Activated T-helper 1 cell treated with anti-CD3 and anti-CD28 coated beads, Interleukin-12 subunit alpha, Interleukin-12 subunit beta, Interleukin-2, Interleukin-4 antibody, amounts not matched to agents 30 ng/mL and 10 ng/mL and 1 ng/mL, durations not matched to agents 14 hours and 24 hours and 36 hours (primary cell): ENCODE measurements at regions not wholly inside any gene's neighbourhood (a gene's known extent, or its start where the extent isn't known, plus 50 kb on each side); places are given as distances from the start of the nearest gene placed in this dataset.

Source experiments
- DNase-seq: peaks from one replicate; pipeline ENCODE4 v3.0.0; 2021; ENCODE audit warnings: low spot score
- H3K27ac Mint-ChIP-seq: one replicate; pipeline ENCODE4 v1.8.0; 2021; ENCODE audit warnings: mild to moderate bottlenecking, mixed read lengths
- H3K27me3 Mint-ChIP-seq: one replicate; pipeline ENCODE4 v1.8.0; 2022; ENCODE audit warnings: mild to moderate bottlenecking, moderate library complexity, mixed read lengths; ENCODE audit not compliant: insufficient read depth
- H3K36me3 Mint-ChIP-seq: one replicate; pipeline ENCODE4 v1.8.0; 2021; ENCODE audit warnings: low read depth, mixed read lengths
- H3K4me1 Mint-ChIP-seq: one replicate; pipeline ENCODE4 v1.8.0; 2021; ENCODE audit warnings: low read depth, mixed read lengths
- H3K4me3 Mint-ChIP-seq: one replicate; pipeline ENCODE4 v1.8.0; 2021; ENCODE audit warnings: mild to moderate bottlenecking, moderate library complexity, mixed read lengths
- H3K9me3 Mint-ChIP-seq: one replicate; pipeline ENCODE4 v1.8.0; 2021; ENCODE audit warnings: mixed read lengths
- intact Hi-C: fragments of 100-400 bp; cut with micrococcal nuclease; formaldehyde crosslinking; loops from one replicate; pipeline ENCODE4 v1.15.1; 2024

DNA sequence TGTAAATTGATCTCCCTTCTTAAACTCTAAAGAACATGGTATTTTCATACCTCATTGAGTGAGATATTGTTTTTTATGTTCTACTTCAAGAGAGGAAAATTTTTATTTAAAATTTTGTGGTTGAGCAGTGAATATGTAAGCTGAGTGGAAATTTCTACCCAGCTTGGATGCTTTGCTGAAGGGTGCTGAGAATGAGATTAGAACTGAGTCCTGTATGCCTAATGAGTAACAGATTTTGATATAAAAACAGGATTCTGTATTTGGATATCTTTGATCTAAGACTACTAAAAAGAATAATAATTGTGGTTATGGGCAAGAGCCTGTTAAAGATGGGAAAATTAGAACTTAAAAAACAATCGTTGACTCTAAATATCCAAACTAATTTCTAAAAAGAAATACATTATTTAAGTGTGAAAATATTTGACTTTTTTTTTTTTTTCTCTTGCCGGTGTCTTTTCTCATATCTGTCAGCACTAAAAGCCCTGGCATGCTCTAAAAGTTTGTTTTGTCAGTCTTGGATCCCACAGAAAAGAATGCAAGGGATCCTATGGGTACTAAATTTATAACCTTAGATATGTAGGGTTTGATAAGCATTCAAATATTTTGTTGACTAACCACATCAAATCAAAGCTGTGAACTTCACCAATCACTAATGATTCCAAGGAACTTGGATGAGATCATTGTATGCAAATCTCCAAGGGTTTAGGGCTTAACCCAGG lies 652.3 kb downstream of the PTPRC start:
- intact Hi-C loops, result no loop called here
- no peaks in the 10 kb centered on the region for H3K9me3 Mint-ChIP-seq
- no peaks in the 10 kb centered on the region for H3K4me1 Mint-ChIP-seq
- H3K36me3 Mint-ChIP-seq, result no peaks in the 10 kb centered on the region
- no peak for DNase-seq
- no peak overlapping the region for H3K4me3 Mint-ChIP-seq
- peaks cover 19% of the 10 kb centered on the region for H3K27me3 Mint-ChIP-seq
- H3K27ac Mint-ChIP-seq, result no peak overlapping the region

DNA sequence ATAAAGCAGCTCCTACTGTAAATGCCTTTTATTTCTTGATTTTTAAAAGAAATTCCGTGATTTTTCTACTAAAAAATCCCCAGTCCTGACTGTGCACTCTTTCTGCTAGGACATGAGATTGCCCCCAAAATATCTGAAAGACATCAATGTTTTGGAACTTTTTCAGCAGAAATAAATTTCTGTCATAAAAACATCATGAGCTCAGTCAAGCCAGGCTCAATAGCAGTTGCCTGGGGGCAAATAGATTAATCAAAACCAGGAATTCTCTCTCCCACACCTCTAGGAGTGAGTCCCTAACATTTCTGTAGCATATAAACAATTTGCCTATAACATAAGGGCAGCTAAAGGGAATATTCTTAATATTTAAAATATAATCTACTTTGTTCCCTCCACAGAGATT lies 654.1 kb downstream of the PTPRC start:
- H3K27ac Mint-ChIP-seq, result no peak overlapping the region
- intact Hi-C loops, result no loop called here
- DNase-seq, result no peak
- H3K4me1 Mint-ChIP-seq, result no peaks in the 10 kb centered on the region
- no peaks in the 10 kb centered on the region for H3K36me3 Mint-ChIP-seq
- H3K27me3 Mint-ChIP-seq, result peaks cover 19% of the 10 kb centered on the region
- H3K9me3 Mint-ChIP-seq, result no peaks in the 10 kb centered on the region
- no peak overlapping the region for H3K4me3 Mint-ChIP-seq

DNA sequence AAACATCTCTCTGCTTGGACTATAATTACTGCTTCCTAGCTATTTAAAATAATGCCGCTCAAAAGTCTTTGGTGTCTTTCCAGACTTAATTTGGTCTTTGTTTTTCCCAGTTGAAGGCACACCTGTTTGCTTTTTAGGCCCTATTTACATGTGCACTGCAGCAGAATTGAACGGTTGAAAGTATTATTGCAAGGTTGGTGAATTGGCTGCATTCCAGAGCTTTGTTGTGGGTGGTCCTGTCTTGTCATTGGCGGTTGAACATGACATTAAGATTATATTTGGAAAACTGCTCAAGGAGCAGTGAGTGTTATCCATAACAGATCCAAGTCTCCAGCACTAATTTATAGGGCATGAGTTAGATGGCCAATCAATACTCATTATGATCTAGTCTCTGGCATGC lies 656.3 kb downstream of the PTPRC start:
- no peak for DNase-seq
- no peaks in the 10 kb centered on the region for H3K36me3 Mint-ChIP-seq
- peaks cover 17% of the 10 kb centered on the region for H3K27me3 Mint-ChIP-seq
- H3K4me3 Mint-ChIP-seq, result no peak overlapping the region
- H3K9me3 Mint-ChIP-seq, result no peaks in the 10 kb centered on the region
- intact Hi-C loops, result no loop called here
- H3K4me1 Mint-ChIP-seq, result no peaks in the 10 kb centered on the region
- H3K27ac Mint-ChIP-seq, result no peak overlapping the region

DNA sequence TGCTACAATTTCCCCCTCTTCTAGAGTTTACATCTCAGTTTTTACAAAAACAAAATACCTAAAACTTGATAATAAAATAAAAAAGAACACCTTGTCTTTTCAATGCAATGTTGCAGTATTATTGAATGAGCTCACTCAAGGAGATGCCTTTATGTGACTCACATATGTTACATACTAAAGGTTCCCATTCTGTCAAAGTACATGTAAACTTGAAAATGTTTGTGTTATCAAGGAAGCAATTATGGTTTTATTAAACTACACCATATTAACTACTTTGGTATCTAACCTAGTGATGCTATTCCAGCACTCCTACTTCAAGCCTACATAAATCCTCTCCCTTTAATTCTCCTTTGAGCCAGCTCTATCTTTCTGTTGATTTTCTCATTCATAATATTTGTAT lies 658.3 kb downstream of the PTPRC start:
- H3K36me3 Mint-ChIP-seq, result no peaks in the 10 kb centered on the region
- DNase-seq, result no peak
- no peaks in the 10 kb centered on the region for H3K9me3 Mint-ChIP-seq
- intact Hi-C loops, result no loop called here
- no peaks in the 10 kb centered on the region for H3K4me1 Mint-ChIP-seq
- H3K27me3 Mint-ChIP-seq, result peaks cover 9% of the 10 kb centered on the region
- H3K27ac Mint-ChIP-seq, result no peak overlapping the region
- no peak overlapping the region for H3K4me3 Mint-ChIP-seq

DNA sequence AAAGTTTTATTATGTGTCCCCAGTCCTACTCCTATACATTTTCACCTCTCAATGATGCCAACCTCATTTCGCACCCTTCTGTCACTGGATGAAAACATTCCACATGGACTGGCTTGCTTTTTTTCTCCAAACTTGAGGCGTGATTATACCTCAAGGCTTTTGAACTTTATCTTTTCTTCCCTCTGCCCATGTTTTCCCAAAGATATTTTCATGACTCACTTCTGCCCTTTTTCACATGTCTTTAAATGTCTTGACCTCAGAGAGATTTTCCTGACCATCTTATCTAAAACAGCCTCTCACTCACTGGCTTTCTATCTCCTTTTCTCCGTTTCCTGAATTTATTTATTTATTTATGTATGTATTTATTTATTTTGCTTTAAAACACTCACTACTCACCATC lies 659.0 kb downstream of the PTPRC start:
- no peak for DNase-seq
- intact Hi-C loops, result no loop called here
- Mint-ChIP-seq H3K27ac (no peak overlapping the region), H3K4me3 (no peak overlapping the region), H3K36me3 (no peaks in the 10 kb centered on the region), H3K27me3 (peaks cover 9% of the 10 kb centered on the region), H3K4me1 (no peaks in the 10 kb centered on the region), H3K9me3 (no peaks in the 10 kb centered on the region)

DNA sequence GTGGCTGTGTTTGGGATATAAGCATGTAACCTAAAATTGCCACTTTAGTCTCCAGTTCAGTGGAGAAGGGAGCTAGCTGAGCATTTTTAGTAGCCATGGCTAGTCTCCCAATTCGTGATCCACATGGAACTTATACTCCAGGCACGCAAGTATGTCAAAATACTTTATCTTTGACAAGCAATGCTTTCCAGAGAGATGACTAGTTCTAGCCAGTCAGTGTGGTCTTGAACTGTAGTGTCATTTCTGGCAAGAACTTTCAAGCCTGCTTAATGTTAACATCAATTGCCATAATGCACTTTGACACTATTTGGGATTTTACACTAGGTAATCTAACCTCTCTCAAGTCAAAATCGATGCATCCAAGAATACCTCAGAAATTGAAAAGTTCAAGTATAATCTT lies 660.0 kb downstream of the PTPRC start:
- intact Hi-C loops, result no loop called here
- Mint-ChIP-seq H3K4me3 (no peak overlapping the region), H3K27me3 (peaks cover 12% of the 10 kb centered on the region)

DNA sequence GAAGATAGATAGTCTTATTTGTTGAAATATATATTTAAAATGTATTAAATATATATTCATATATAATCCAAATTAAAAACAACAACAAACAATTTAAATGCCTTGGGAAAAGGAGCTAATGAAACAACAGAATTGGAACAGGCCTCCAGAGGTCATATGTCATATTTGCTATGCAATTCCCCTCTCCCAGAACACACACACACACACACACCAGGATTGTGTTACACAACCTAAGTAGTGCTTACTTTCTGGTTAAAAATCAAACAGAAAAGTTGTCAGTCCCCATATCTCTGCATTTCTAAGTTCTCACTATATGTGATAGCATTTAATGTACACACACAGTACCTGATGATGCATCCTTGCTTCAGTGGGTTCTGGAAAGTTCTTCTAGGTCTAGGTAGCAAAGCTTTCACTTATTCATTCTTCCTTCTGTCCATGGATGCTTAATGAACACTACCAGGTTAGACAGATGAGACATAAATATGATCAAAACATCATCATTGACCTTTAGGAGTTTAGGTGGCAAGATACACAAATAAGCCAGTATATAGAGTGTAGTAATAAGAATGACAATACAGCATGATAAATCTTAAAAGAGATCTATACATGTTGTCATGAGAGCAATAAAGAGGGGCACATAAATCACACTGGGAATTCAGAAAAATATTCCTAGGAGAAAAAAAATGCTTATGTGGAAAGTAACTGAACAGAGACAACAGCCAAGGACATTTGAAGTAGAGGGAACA lies 662.8 kb downstream of the PTPRC start:
- Mint-ChIP-seq H3K27ac (no peak overlapping the region), H3K9me3 (no peaks in the 10 kb centered on the region), H3K27me3 (peaks cover 17% of the 10 kb centered on the region), H3K4me1 (no peaks in the 10 kb centered on the region), H3K36me3 (peaks cover 3% of the 10 kb centered on the region), H3K4me3 (no peak overlapping the region)
- no peak for DNase-seq
- intact Hi-C loops, result no loop called here

More for the DNA sequence above, 660.0 kb downstream of the PTPRC start:
- Mint-ChIP-seq H3K36me3 (peaks cover 1% of the 10 kb centered on the region), H3K4me1 (no peaks in the 10 kb centered on the region), H3K27ac (no peak overlapping the region), H3K9me3 (no peaks in the 10 kb centered on the region)
- DNase-seq, result no peak

DNA sequence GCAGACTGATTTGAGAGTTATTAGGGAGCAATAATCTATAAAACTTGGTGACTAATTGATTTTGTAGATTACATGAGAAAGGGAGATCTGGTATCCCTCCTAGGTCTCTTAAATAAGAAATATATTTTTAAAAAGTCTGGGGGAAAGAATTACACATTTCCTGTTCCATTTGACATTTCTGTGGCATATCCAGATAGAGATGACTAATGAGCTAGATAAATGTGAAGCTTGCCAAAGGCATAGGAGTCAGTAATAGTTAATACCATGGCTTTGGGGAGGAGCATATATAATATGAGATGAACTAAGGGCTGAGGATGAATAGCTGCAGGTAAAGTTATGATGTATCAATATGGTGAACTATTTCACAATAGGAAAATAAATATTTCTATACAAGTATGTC lies 663.7 kb downstream of the PTPRC start:
- Mint-ChIP-seq H3K4me1 (no peaks in the 10 kb centered on the region), H3K27me3 (peaks cover 20% of the 10 kb centered on the region), H3K9me3 (no peaks in the 10 kb centered on the region), H3K36me3 (peaks cover 3% of the 10 kb centered on the region), H3K27ac (no peak overlapping the region), H3K4me3 (no peak overlapping the region)
- no peak for DNase-seq
- intact Hi-C loops, result no loop called here

DNA sequence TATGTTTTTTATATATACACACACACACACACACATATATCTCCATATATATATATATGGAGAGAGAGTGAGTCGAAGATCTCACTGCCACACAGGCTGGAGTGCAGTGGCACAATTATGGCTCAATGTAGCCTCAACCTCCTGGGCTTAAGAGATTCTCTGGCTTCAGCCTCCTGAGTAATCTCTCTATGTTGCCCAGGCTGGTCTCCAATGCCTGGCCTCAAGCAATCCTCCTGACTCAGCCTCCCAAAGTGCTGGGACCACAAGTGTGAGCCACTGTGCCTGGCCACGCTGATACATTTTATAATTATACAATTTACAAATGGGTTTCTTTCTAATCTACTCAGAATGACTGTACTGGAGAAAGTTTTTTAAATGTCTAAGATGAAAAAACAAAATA lies 664.2 kb downstream of the PTPRC start:
- no peaks in the 10 kb centered on the region for H3K9me3 Mint-ChIP-seq
- intact Hi-C loops, result no loop called here
- DNase-seq, result no peak
- H3K27ac Mint-ChIP-seq, result no peak overlapping the region
- H3K27me3 Mint-ChIP-seq, result peaks cover 20% of the 10 kb centered on the region
- no peak overlapping the region for H3K4me3 Mint-ChIP-seq
- peaks cover 1% of the 10 kb centered on the region for H3K4me1 Mint-ChIP-seq
- H3K36me3 Mint-ChIP-seq, result peaks cover 3% of the 10 kb centered on the region

DNA sequence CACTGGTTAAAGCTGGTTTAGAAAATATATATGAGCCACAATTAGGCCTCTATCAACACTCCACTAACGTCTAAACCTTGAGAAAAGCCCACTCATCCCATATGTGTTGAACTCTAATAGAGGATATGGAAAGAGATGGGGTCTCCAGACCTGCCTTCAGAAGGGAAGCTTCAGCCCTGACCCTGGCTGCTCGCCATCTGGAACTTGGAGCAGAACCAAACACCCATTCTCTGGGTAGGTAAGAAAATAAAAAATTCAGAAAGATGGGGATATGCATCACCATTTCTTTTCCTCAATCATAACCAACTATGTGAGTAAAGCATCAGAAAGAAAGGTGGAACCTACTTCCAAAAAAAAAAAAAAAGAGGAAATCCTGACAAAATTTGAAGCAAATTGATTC lies 666.2 kb downstream of the PTPRC start:
- H3K36me3 Mint-ChIP-seq, result peaks cover 3% of the 10 kb centered on the region
- no peak for DNase-seq
- H3K27ac Mint-ChIP-seq, result no peak overlapping the region
- H3K27me3 Mint-ChIP-seq, result peaks cover 20% of the 10 kb centered on the region
- intact Hi-C loops, result no loop called here
- H3K4me1 Mint-ChIP-seq, result peaks cover 7% of the 10 kb centered on the region
- H3K9me3 Mint-ChIP-seq, result no peaks in the 10 kb centered on the region
- no peak overlapping the region for H3K4me3 Mint-ChIP-seq

DNA sequence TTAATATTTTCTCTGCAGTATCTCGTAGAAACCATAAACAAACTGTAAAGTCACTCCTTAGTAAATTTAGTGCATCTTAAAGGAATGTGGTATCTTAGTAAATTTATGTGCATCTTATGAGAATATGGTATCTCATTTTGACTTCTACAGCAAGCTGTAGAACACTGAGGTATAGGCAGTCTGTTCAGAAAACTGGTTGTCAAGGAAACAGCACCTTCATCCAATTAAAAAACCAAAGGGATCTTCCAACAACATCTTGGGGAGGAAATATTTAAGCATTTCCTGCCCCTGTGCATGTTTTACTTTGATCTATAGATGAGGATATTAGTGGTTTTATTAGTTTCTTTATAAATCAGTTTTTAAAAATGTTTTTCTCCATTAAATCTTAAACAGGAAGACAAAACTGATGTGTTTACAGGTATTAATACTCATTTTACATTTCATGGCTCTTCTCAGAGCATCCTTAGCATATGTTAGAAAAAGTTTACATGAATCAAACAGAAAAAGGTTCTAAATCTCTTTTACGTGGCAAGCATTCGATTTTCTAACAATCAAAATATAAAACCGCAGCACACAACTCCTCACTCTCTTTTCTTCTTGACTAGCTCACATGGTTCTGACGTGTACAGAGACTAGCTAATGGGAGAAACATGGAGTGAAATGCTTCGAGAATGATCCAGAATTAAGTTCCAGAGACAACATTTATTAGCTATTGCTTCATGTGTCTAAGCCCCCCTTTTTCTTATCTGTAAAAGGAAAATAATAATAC lies 668.8 kb downstream of the PTPRC start:
- Mint-ChIP-seq H3K9me3 (no peaks in the 10 kb centered on the region), H3K27me3 (peaks cover 21% of the 10 kb centered on the region), H3K4me1 (peaks cover 7% of the 10 kb centered on the region), H3K27ac (no peak overlapping the region), H3K36me3 (peaks cover 3% of the 10 kb centered on the region), H3K4me3 (no peak overlapping the region)
- intact Hi-C loops, result no loop called here
- DNase-seq, result no peak

DNA sequence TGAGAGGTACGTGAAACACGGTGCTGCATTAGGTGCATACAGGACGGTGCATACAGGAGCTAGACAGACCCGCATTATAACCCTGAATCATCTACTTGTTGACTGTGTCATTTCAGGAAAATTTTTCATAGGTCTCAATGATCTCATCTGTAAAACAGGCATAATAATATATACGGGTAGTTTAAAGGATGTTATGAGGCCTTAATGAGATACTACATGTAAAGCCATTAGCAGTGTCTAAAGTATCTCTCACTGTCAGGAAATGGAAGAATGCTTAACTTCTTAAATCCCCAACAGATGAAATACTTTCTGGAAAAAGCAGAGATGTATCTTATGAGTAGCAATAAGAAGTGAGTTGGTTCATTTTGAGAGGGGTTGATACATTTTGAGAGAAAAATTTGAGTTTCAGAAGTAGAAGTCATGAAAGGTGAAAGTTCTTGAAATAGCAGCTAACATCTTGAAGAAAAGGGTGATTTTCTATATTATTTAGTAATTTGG lies 669.6 kb downstream of the PTPRC start:
- Mint-ChIP-seq H3K4me3 (no peak overlapping the region), H3K27ac (no peak overlapping the region), H3K4me1 (peaks cover 7% of the 10 kb centered on the region), H3K9me3 (no peaks in the 10 kb centered on the region), H3K27me3 (peaks cover 24% of the 10 kb centered on the region), H3K36me3 (peaks cover 3% of the 10 kb centered on the region)
- intact Hi-C loops, result no loop called here
- DNase-seq, result no peak

DNA sequence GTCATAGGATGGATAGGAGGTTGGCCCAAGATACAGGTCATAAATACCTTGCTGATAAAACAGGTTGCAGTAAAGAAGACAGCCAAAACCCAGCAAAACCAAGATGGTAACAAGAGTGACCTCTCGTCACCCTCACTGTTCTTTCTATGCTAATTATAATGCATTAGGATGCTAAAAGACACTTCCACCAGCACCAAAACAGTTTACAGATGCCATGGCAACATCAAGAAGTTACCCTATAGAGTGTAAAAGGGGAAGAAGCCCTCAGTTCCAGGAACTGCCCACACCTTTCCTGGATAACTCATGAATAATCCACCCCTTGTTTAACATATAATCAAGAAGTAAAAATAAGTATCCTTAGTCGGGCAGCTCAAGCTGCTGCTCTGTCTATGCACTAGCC lies 671.9 kb downstream of the PTPRC start:
- no peaks in the 10 kb centered on the region for H3K36me3 Mint-ChIP-seq
- DNase-seq, result no peak
- intact Hi-C loops, result no loop called here
- H3K27me3 Mint-ChIP-seq, result peaks cover 20% of the 10 kb centered on the region
- no peak overlapping the region for H3K27ac Mint-ChIP-seq
- no peak overlapping the region for H3K4me3 Mint-ChIP-seq
- H3K9me3 Mint-ChIP-seq, result no peaks in the 10 kb centered on the region
- H3K4me1 Mint-ChIP-seq, result peaks cover 7% of the 10 kb centered on the region
